ENCODE measurements at regions not wholly inside any gene's neighbourhood (a gene's known extent, or its start where the extent isn't known, plus 50 kb on each side); places are given as distances from the start of the nearest gene placed in this dataset.
"Not testable (repeated sequence)": the region's sequence is repeated elsewhere in the genome, so short reads cannot be mapped to it uniquely, and the experiment has no call there.

GRCh38 chr20:26373066-26373465 is 676.4 kb upstream of the ZNF337 start:
- in situ Hi-C loops (cut with MboI; ENCODE audit: low sequenced_read_pairs), result not testable (repeated sequence)

GRCh38 chr20:26354511-26354910 is 657.9 kb upstream of the ZNF337 start:
- in situ Hi-C loops (cut with MboI; ENCODE audit: low sequenced_read_pairs), result no loop called here

- in situ Hi-C loops (cut with MboI; ENCODE audit: low sequenced_read_pairs), result no loop called here
Measured at GRCh38 chr20:26347396-26347795, 650.7 kb upstream of the ZNF337 start.

- in situ Hi-C loops (cut with MboI; ENCODE audit: low sequenced_read_pairs), result not testable (repeated sequence)
Measured at GRCh38 chr20:26340460-26341065, 643.9 kb upstream of the ZNF337 start.

- in situ Hi-C loops (cut with MboI; ENCODE audit: low sequenced_read_pairs), result no loop called here
Measured at GRCh38 chr20:26324177-26324576, 627.5 kb upstream of the ZNF337 start.

GRCh38 chr20:26315054-26315453 is 618.4 kb upstream of the ZNF337 start:
- in situ Hi-C loops (cut with MboI; ENCODE audit: low sequenced_read_pairs), result no loop called here

- in situ Hi-C loops (cut with MboI; ENCODE audit: low sequenced_read_pairs), result not testable (repeated sequence)
Measured at GRCh38 chr20:26309720-26310119, 613.1 kb upstream of the ZNF337 start.

GRCh38 chr20:26308961-26309360 is 612.3 kb upstream of the ZNF337 start:
- in situ Hi-C loops (cut with MboI; ENCODE audit: low sequenced_read_pairs), result no loop called here

- in situ Hi-C loops (cut with MboI; ENCODE audit: low sequenced_read_pairs), result no loop called here
Measured at GRCh38 chr20:26295006-26295405, 598.4 kb upstream of the ZNF337 start.

GRCh38 chr20:26288379-26289061 is 591.9 kb upstream of the ZNF337 start:
- in situ Hi-C loops (cut with MboI; ENCODE audit: low sequenced_read_pairs), result not testable (repeated sequence)

- in situ Hi-C loops (cut with MboI; ENCODE audit: low sequenced_read_pairs), result no loop called here
Measured at GRCh38 chr20:26279238-26279637, 582.6 kb upstream of the ZNF337 start.

- in situ Hi-C loops (cut with MboI; ENCODE audit: low sequenced_read_pairs), result no loop called here
Measured at GRCh38 chr20:26277339-26277738, 580.7 kb upstream of the ZNF337 start.

- in situ Hi-C loops (cut with MboI; ENCODE audit: low sequenced_read_pairs), result no loop called here
Measured at GRCh38 chr20:26276554-26277210, 580.0 kb upstream of the ZNF337 start.

GRCh38 chr20:26268762-26269161 is 572.1 kb upstream of the ZNF337 start:
- in situ Hi-C loops (cut with MboI; ENCODE audit: low sequenced_read_pairs), result loop anchor here (25.0 kb wide), 1 partner anchor 106 kb away; no protein-coding TSS in a partner anchor

GRCh38 chr20:26260925-26261324 is 564.3 kb upstream of the ZNF337 start:
- in situ Hi-C loops (cut with MboI; ENCODE audit: low sequenced_read_pairs), result loop anchor here (25.0 kb wide), 1 partner anchor 99 kb away; no protein-coding TSS in a partner anchor

GRCh38 chr20:26252311-26252975 is 555.8 kb upstream of the ZNF337 start:
- in situ Hi-C loops (cut with MboI; ENCODE audit: low sequenced_read_pairs), result loop anchor here (25.0 kb wide), 1 partner anchor 90 kb away; no protein-coding TSS in a partner anchor

- in situ Hi-C loops (cut with MboI; ENCODE audit: low sequenced_read_pairs), result loop anchor here (25.0 kb wide), 1 partner anchor 89 kb away; no protein-coding TSS in a partner anchor
Measured at GRCh38 chr20:26251376-26251775, 554.7 kb upstream of the ZNF337 start.

- in situ Hi-C loops (cut with MboI; ENCODE audit: low sequenced_read_pairs), result loop anchor here (25.0 kb wide), 1 partner anchor 88 kb away; no protein-coding TSS in a partner anchor
Measured at GRCh38 chr20:26250249-26251114, 553.8 kb upstream of the ZNF337 start.

GRCh38 chr20:26243731-26244130 is 547.1 kb upstream of the ZNF337 start:
- in situ Hi-C loops (cut with MboI; ENCODE audit: low sequenced_read_pairs), result no loop called here

GRCh38 chr20:26220609-26221008 is 524.0 kb upstream of the ZNF337 start:
- in situ Hi-C loops (cut with MboI; ENCODE audit: low sequenced_read_pairs), result not testable (repeated sequence)

Data from HL-60/S4 (cell line).